Transverse colon (tissue), 4 donors: ENCODE measurements at regions not wholly inside any gene's neighbourhood (a gene's known extent, or its start where the extent isn't known, plus 50 kb on each side); places are given as distances from the start of the nearest gene placed in this dataset.

Experiments
- DNase-seq: peaks from one replicate; pipeline ENCODE4 v3.0.0-alpha.2; 2019
- H3K27ac ChIP-seq, 4 donors: fragments of 200-600 bp; sonication (generic); 2 replicates each; pipeline ENCODE4 v1.5.1; 2016 to 2018; ENCODE audit warnings: inconsistent platforms in 4 of 4
- H3K27me3 ChIP-seq: fragments of 200-600 bp; sonication (generic); 2 replicates; pipeline ENCODE4 v1.5.1; 2017; ENCODE audit warnings: inconsistent platforms
- H3K36me3 ChIP-seq, 4 donors: fragments of 200-600 bp; sonication (generic); 2 replicates each; pipeline ENCODE4 v1.5.1; 2017 to 2019; ENCODE audit warnings: inconsistent platforms in 4 of 4
- H3K4me1 ChIP-seq, 4 donors: fragments of 200-600 bp; sonication (generic); 2 replicates each; pipeline ENCODE4 v1.5.1; 2017 to 2020; ENCODE audit warnings: inconsistent platforms in 4 of 4
- H3K4me3 ChIP-seq, 4 donors: fragments of 200-600 bp; sonication (generic); 1 replicate in 1 of 4; 2 replicates in 3 of 4; pipeline versions ENCODE4 v1.5.1 to v1.6.1; 2017 to 2019; ENCODE audit warnings: inconsistent platforms in 4 of 4
- H3K9me3 ChIP-seq, 2 donors: fragments of 200-600 bp; sonication (generic); 2 replicates each; pipeline ENCODE4 v1.5.1; 2017 to 2019; ENCODE audit warnings: inconsistent platforms in 2 of 2
- EP300 ChIP-seq: sonication (generic); formaldehyde crosslinking; IDR thresholded peaks from one replicate; pipeline ENCODE4 v1.6.1; 2017; ENCODE audit warnings: antibody characterized with exemption, low read depth
- POLR2A ChIP-seq: fragments of 450-650 bp; IDR thresholded peaks from one replicate; pipeline ENCODE4 v1.6.1; 2016; ENCODE audit warnings: antibody characterized with exemption, mild to moderate bottlenecking, moderate library complexity
- POLR2AphosphoS5 ChIP-seq, 3 donors: sonication (generic); formaldehyde crosslinking; IDR thresholded peaks; one replicate each; pipeline ENCODE4 v1.6.1; 2016; ENCODE audit warnings: antibody characterized with exemption in 3 of 3
- WGBS, 2 donors: methylation state at CpG; one replicate each; pipeline ENCODE4 v1.1.5; 2018; ENCODE audit warnings: low coverage in 1 of 2; 5-methylcytosine and 5-hydroxymethylcytosine counted together
- in situ Hi-C, 4 donors: fragments of 200-750 bp; cut with MboI; loops; one replicate each; pipeline versions ENCODE4 v1.15.0 to v1.15.1; 2017; ENCODE audit warnings: low sequenced_read_pairs in 3 of 4, low pct_ligation_motif_present in 1 of 4, low pct_unique_long_range_greater_than_20kb in 1 of 4
- intact Hi-C: fragments of 100-400 bp; cut with DNase I; formaldehyde crosslinking; loops from one replicate; pipeline ENCODE4 v1.15.1; 2023; ENCODE audit warnings: low total_unique reads
- TF ChIP-seq, protein P1 (sequence below), 5 experiments: fragments of 200-600 bp in 3 of 5; fragments of 450-650 bp in 2 of 5; sonication (generic) in 3 of 5; IDR thresholded peaks; 1 replicate in 2 of 5; 2 replicates in 3 of 5; pipeline ENCODE4 v1.5.1; 2016 to 2017; ENCODE audit warnings: antibody characterized with exemption in 5 of 5, inconsistent platforms in 3 of 5, mild to moderate bottlenecking in 2 of 5, moderate library complexity in 1 of 5

DNA sequence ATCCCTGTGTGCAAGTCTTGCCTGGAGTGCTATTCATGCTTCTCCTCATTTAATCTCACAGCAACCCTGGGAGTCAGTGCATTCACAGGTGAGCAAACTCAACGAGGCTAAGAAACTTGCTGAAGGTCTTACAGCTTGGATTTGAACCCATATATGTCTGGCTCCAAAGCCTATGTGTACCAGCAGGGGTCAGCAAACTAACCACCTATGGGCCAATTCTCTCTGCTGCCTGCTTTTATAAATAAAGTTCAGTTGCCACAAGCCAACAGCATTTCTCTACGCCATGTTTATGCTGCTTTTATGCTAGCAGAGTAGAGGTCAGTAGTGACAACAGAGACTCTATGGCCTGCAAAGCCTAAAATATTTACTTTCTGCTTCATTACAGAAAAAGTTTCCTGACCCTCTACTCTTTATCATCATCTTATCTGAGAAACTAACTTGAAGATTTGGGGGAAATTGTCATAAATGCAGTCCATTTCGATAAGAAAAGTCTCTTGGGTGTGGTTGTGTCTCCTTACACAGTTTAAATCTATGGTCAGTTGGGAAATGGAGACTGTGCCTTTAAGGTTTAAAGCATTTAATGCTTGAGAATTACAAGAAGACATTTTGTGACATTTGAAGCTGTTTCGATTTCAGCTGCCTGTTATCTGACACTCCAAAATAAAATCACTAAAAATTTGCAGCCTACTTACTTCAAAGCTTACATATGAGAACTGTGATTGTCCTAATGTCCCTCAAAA lies 137.7 kb downstream of the PRELID2 start:
- no peaks in the 10 kb centered on the region for H3K9me3 ChIP-seq
- H3K27ac ChIP-seq: no peak overlapping the region
- no peaks in the 10 kb centered on the region for H3K36me3 ChIP-seq
- intact Hi-C loops (no loop called here), in situ Hi-C loops (loop anchor here in 2 of 4 donors (25.0 kb wide), 1 partner anchor 365 kb away; no protein-coding TSS in a partner anchor)
- peak; percentile 22 for DNase-seq
- no peaks in the 10 kb centered on the region for H3K27me3 ChIP-seq
- TF ChIP-seq, protein P1, sequence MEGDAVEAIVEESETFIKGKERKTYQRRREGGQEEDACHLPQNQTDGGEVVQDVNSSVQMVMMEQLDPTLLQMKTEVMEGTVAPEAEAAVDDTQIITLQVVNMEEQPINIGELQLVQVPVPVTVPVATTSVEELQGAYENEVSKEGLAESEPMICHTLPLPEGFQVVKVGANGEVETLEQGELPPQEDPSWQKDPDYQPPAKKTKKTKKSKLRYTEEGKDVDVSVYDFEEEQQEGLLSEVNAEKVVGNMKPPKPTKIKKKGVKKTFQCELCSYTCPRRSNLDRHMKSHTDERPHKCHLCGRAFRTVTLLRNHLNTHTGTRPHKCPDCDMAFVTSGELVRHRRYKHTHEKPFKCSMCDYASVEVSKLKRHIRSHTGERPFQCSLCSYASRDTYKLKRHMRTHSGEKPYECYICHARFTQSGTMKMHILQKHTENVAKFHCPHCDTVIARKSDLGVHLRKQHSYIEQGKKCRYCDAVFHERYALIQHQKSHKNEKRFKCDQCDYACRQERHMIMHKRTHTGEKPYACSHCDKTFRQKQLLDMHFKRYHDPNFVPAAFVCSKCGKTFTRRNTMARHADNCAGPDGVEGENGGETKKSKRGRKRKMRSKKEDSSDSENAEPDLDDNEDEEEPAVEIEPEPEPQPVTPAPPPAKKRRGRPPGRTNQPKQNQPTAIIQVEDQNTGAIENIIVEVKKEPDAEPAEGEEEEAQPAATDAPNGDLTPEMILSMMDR (IDR thresholded peaks at IDR 0.05): peak in 4 of 5 experiments; percentile 28 to 39 (median 30)
- no peak for TF ChIP-seq POLR2AphosphoS5 (IDR thresholded peaks at IDR 0.05)
- no peak for TF ChIP-seq POLR2A
- TF ChIP-seq EP300: no peak
- no peaks in the 10 kb centered on the region for H3K4me1 ChIP-seq
- no peak overlapping the region for H3K4me3 ChIP-seq
- 33 to 51% methylated on average over 4 of the region's 4 CpGs for WGBS, 2 donors

DNA sequence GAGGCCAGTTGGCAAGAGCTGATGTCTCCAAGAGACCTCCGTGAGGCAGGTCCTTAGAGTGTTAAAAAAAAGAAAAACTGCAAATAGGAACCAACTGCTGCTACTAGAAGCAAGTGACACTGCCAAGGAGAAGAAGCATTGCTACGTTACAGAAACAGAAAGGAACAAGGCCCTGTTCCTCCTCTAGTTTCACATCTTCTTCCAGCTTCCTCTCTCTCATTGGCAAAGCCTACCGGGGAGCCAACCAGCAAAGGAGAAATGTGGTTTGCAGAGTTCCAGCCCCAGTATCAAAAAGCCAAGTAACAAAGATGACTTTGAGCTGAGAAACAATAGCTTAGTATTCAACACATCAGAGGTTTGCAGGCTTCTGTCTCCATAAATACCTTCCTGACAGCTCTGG lies 145.9 kb downstream of the PRELID2 start:
- in situ Hi-C loops (loop anchor here in 2 of 4 donors (25.0 kb wide), 1 partner anchor 373 kb away; no protein-coding TSS in a partner anchor), intact Hi-C loops (no loop called here)

DNA sequence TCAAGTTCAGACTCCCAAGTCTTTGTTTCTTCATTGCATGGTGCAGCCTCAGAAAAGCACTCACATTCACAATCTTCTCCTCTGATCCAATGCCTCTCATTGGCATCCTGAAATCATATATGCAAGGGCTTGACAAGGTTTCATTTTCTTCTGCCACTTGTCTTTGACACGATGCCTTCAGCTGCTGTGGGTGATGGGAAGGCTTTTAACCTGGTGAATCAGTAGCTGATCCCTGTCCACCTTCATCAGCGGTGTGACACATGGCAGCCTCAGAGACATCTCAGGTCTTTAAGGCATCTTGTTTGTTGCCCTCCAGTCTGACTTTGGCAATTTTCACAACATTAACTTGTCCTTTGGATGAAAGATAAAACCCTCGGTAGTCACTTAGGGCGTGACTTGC lies 147.2 kb downstream of the PRELID2 start:
- DNase-seq: no peak
- in situ Hi-C loops (loop anchor here in 2 of 4 donors (25.0 kb wide), 1 partner anchor 374 kb away; no protein-coding TSS in a partner anchor), intact Hi-C loops (no loop called here)
- Histone ChIP-seq H3K27me3 (no peaks in the 10 kb centered on the region), H3K27ac (no peak overlapping the region), H3K4me1 (no peaks in the 10 kb centered on the region), H3K36me3 (no peaks in the 10 kb centered on the region), H3K4me3 (no peak overlapping the region), H3K9me3 (no peaks in the 10 kb centered on the region)
- WGBS, 2 donors: 81 to 83% methylated on average over 2 to 4 of the region's 4 CpGs
- TF ChIP-seq, protein P1 (IDR thresholded peaks at IDR 0.05): no peak
- TF ChIP-seq POLR2AphosphoS5 (IDR thresholded peaks at IDR 0.05) (no peak), POLR2A (no peak), EP300 (no peak)

More for the DNA sequence above, 145.9 kb downstream of the PRELID2 start:
- no peaks in the 10 kb centered on the region for H3K4me1 ChIP-seq
- 41 to 67% methylated on average over 3 of the region's 3 CpGs for WGBS, 2 donors
- no peak overlapping the region for H3K27ac ChIP-seq
- no peaks in the 10 kb centered on the region for H3K9me3 ChIP-seq
- H3K4me3 ChIP-seq: no peak overlapping the region
- no peak for DNase-seq
- H3K27me3 ChIP-seq: no peaks in the 10 kb centered on the region
- no peaks in the 10 kb centered on the region for H3K36me3 ChIP-seq
- TF ChIP-seq, protein P1 (IDR thresholded peaks at IDR 0.05): no peak
- no peak for TF ChIP-seq POLR2AphosphoS5 (IDR thresholded peaks at IDR 0.05)
- no peak for TF ChIP-seq EP300
- no peak for TF ChIP-seq POLR2A

DNA sequence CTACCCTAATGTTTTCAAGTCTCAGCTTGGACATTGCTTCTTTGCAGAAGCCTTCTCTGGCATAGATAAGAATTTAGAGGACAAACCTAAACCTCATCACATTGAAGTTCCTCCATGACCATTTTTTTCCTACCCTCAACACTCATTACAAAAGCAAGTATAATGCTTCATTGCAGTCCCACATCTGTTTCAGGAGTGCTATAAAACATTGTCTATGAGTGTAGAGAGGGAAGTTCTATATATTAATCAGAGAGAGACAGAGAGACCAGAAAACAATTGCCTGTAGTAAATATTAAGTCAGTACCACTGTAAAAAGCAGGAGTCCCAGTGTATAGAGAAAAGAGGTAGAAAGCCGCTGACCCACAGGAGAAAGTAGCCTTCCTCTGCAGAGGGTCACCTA lies 149.7 kb downstream of the PRELID2 start:
- no peak overlapping the region for H3K4me3 ChIP-seq
- no peaks in the 10 kb centered on the region for H3K9me3 ChIP-seq
- intact Hi-C loops (no loop called here), in situ Hi-C loops (loop anchor here in 2 of 4 donors (25.0 kb wide), 1 partner anchor 377 kb away; no protein-coding TSS in a partner anchor)
- peaks cover 0 to 14% (median 3%) of the 10 kb centered on the region in 4 donors for H3K4me1 ChIP-seq
- DNase-seq: no peak
- 88 to 96% methylated on average over 1 of the region's 1 CpG for WGBS, 2 donors
- H3K36me3 ChIP-seq: no peaks in the 10 kb centered on the region
- H3K27me3 ChIP-seq: no peaks in the 10 kb centered on the region
- TF ChIP-seq, protein P1 (IDR thresholded peaks at IDR 0.05): no peak
- TF ChIP-seq POLR2AphosphoS5 (IDR thresholded peaks at IDR 0.05): no peak
- no peak for TF ChIP-seq POLR2A
- no peak for TF ChIP-seq EP300
- no peak overlapping the region for H3K27ac ChIP-seq
